Lung (tissue), 11 donors: ENCODE measurements at regions not wholly inside any gene's neighbourhood (a gene's known extent, or its start where the extent isn't known, plus 50 kb on each side); places are given as distances from the start of the nearest gene placed in this dataset.

Source experiments
- ATAC-seq: fragments of 200-7000 bp; cut with Tn5 transposase; one replicate; pipeline ENCODE4 v1.9.1; 2020; ENCODE audit warnings: moderate number of reproducible peaks; ENCODE audit not compliant: insufficient read depth, low FRiP score
- DNase-seq, 3 donors: peaks; one replicate each; pipeline ENCODE4 v3.0.0-alpha.2; 2013 to 2017
- H3K27ac ChIP-seq, 2 donors: one replicate each; pipeline ENCODE4 v1.5.1; 2013; ENCODE audit warnings: mild to moderate bottlenecking in 2 of 2, moderate library complexity in 2 of 2, control low read depth in 1 of 2, inconsistent platforms in 1 of 2, low read depth in 1 of 2, low read length in 1 of 2
- H3K27me3 ChIP-seq, 3 donors: one replicate each; pipeline ENCODE4 v1.5.1; 2013; ENCODE audit warnings: low read length in 2 of 3; ENCODE audit not compliant: control insufficient read depth in 3 of 3, insufficient read depth in 3 of 3
- H3K36me3 ChIP-seq, 4 donors: one replicate each; pipeline ENCODE4 v1.5.1; 2013; ENCODE audit warnings: low read length in 4 of 4, mild to moderate bottlenecking in 1 of 4, moderate library complexity in 1 of 4; ENCODE audit not compliant: control insufficient read depth in 4 of 4, insufficient read depth in 4 of 4
- H3K4me1 ChIP-seq, 5 donors: one replicate each; pipeline ENCODE4 v1.5.1; 2013; ENCODE audit warnings: low read length in 5 of 5, mild to moderate bottlenecking in 2 of 5, moderate library complexity in 1 of 5; ENCODE audit not compliant: control insufficient read depth in 5 of 5, insufficient read depth in 5 of 5
- H3K4me3 ChIP-seq: one replicate; pipeline ENCODE4 v1.5.1; 2013; ENCODE audit warnings: mild to moderate bottlenecking, control low read depth, moderate library complexity
- H3K9ac ChIP-seq, 2 donors: one replicate each; pipeline ENCODE4 v1.5.1; 2013; ENCODE audit warnings: low read length in 2 of 2, control low read depth in 1 of 2; ENCODE audit not compliant: insufficient read depth in 1 of 2
- H3K9me3 ChIP-seq, 4 donors: one replicate each; pipeline ENCODE4 v1.5.1; 2013; ENCODE audit warnings: low read length in 3 of 4, mild to moderate bottlenecking in 1 of 4, moderate library complexity in 1 of 4; ENCODE audit not compliant: control insufficient read depth in 4 of 4, insufficient read depth in 3 of 4
- WGBS, 2 donors: extraction: QIAGEN DNeasy Blood & Tissue Kit; methylation state at CpG; one replicate each; pipeline ENCODE4 v1.1.7; 2013; 5-methylcytosine and 5-hydroxymethylcytosine counted together
- TF ChIP-seq, protein P1 (sequence below): IDR thresholded peaks from 2 replicates; pipeline ENCODE4 v1.5.1; 2012; ENCODE audit warnings: mild to moderate bottlenecking; ENCODE audit errors: control extremely low read depth, extremely low read depth
- donor health status: control.
- donor health status: control.
- donor health status: Bipolar disorder and iron deficiency.
- donor health status: healthy.
- donor health status: DM: yes; HTN: yes; CAD: no.

DNA sequence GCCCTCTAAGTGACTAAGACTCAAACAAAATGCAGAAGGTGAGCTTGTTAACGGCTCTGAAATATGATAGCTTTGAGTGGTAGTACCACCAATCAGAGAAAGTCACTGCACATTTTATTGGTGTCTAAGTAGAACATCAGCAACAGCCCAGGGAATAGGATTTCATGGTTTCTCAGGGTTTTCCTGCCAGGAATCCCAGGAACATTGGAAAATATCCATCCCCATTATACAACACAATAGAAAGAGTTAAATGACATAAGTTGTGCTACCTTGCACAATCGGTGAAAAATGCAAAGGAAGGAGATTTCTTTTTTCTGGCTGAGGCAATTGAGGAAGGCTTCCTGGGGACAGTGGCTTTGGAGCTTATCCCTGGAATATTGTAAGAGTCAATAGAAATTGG is 283.1 kb downstream of the HLX start:
- no peak overlapping the region for H3K27ac ChIP-seq
- H3K36me3 ChIP-seq: no peaks in the 10 kb centered on the region
- no peak overlapping the region for H3K9ac ChIP-seq
- DNase-seq (no peak), ATAC-seq (no peak)
- no peaks in the 10 kb centered on the region for H3K27me3 ChIP-seq
- peaks cover 0 to 9% (median 0%) of the 10 kb centered on the region in 5 donors for H3K4me1 ChIP-seq
- TF ChIP-seq, protein P1, sequence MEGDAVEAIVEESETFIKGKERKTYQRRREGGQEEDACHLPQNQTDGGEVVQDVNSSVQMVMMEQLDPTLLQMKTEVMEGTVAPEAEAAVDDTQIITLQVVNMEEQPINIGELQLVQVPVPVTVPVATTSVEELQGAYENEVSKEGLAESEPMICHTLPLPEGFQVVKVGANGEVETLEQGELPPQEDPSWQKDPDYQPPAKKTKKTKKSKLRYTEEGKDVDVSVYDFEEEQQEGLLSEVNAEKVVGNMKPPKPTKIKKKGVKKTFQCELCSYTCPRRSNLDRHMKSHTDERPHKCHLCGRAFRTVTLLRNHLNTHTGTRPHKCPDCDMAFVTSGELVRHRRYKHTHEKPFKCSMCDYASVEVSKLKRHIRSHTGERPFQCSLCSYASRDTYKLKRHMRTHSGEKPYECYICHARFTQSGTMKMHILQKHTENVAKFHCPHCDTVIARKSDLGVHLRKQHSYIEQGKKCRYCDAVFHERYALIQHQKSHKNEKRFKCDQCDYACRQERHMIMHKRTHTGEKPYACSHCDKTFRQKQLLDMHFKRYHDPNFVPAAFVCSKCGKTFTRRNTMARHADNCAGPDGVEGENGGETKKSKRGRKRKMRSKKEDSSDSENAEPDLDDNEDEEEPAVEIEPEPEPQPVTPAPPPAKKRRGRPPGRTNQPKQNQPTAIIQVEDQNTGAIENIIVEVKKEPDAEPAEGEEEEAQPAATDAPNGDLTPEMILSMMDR: no peak
- 63 to 65% methylated on average over 2 of the region's 2 CpGs for WGBS, 2 donors
- no peaks in the 10 kb centered on the region for H3K9me3 ChIP-seq
- H3K4me3 ChIP-seq: no peak overlapping the region

DNA sequence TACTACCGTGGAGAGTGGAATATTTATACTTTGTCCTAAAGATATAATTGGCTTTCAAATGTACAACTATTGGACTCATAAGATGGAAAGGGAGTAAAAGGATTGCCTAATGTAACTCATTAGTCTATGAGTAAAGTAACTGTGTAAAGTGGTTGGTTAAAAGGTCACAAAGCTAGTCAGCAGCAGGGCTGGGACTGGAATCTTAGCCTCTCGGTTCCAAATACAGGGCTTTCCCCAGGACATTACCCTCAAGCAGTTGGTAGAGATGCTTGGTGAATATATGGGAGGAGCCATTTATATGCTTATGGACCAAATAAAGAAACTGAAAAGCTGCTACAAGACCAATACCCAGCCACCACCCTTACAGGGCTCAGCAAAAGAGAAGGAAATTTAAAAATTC is 283.7 kb downstream of the HLX start:
- DNase-seq: no peak
- H3K9me3 ChIP-seq: no peaks in the 10 kb centered on the region
- ATAC-seq: no peak
- no peaks in the 10 kb centered on the region for H3K36me3 ChIP-seq
- H3K9ac ChIP-seq: no peak overlapping the region
- 80 to 96% methylated on average over 2 of the region's 2 CpGs for WGBS, 2 donors
- peaks cover 0 to 9% (median 0%) of the 10 kb centered on the region in 5 donors for H3K4me1 ChIP-seq
- H3K27ac ChIP-seq: no peak overlapping the region
- H3K27me3 ChIP-seq: no peaks in the 10 kb centered on the region
- TF ChIP-seq, protein P1: no peak
- no peak overlapping the region for H3K4me3 ChIP-seq

DNA sequence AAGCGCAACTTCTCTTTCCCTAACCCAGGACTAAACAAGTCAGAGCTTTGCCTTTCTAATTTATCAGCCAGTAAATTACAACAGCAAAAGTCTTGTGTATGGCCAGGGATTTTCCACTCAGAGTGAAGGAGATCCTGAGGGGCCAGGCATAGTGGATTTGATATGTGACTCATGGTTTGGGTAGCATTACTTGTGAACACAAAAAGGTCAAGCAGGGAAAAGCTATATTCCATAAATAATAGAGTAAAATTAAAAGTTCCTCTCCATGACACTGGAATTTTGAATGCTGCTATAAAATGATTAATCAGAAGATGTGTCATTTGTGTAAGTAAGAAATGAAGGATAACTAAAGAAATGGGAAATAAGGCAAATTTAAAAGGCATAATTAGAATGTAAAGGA is 284.8 kb downstream of the HLX start:
- no peak for ATAC-seq
- TF ChIP-seq, protein P1: no peak
- Histone ChIP-seq H3K27ac (no peak overlapping the region), H3K4me1 (peaks cover 0 to 9% (median 0%) of the 10 kb centered on the region in 5 donors), H3K9ac (no peak overlapping the region), H3K27me3 (no peaks in the 10 kb centered on the region), H3K36me3 (no peaks in the 10 kb centered on the region), H3K4me3 (no peak overlapping the region), H3K9me3 (no peaks in the 10 kb centered on the region)
- 95 to 98% methylated on average over 1 of the region's 1 CpG for WGBS, 2 donors
- no peak for DNase-seq

DNA sequence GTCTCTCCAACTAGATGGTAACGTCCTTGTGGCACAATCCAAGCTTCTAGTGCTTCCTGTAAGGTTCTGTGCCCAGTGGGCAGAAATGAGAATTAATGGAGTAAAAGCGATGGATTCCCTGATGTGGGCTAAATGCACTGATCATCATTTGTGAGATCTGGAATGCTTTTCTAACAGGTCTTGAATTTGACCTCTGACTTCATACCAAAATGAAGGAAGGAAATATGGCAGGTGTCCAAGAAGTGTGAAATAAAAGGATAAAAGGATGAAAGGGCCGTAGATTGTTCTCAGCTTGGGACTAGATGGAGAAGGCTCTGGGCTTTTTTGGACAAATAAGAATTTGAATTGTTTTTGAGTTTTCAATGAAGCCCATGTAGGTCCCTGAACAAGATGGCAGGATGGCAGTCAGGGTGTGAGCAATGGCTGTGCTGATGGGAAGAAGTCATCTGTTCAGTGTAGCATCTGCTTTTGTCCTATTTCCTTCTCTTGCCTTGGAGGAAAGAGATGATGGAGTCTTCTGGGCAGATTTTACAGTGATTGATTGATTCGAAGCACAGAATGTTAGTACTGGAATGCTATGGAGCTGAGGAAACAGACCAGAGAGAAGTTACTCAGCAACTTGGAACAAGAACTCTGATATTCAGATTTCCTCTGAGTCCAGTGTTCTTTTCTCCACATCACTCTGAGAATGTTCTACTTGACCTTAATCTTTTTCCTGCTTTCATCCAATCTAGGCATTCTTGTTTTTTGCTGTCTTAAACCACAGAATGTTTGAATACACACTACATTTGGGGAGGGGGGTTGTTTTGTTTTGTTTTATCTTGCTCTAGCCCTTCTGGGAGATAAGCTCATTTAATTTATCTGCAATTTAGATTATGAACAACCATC is 286.0 kb downstream of the HLX start:
- no peaks in the 10 kb centered on the region for H3K36me3 ChIP-seq
- DNase-seq (no peak), ATAC-seq (no peak)
- peaks cover 0 to 12% (median 0%) of the 10 kb centered on the region in 5 donors for H3K4me1 ChIP-seq
- H3K27ac ChIP-seq: no peak overlapping the region
- H3K9me3 ChIP-seq: no peaks in the 10 kb centered on the region
- no peak overlapping the region for H3K9ac ChIP-seq
- WGBS, 2 donors: 76 to 77% methylated on average over 4 of the region's 4 CpGs
- TF ChIP-seq, protein P1: no peak
- no peaks in the 10 kb centered on the region for H3K27me3 ChIP-seq
- no peak overlapping the region for H3K4me3 ChIP-seq
